HG02973 (cell line): ENCODE measurements at regions not wholly inside any gene's neighbourhood (a gene's known extent, or its start where the extent isn't known, plus 50 kb on each side); places are given as distances from the start of the nearest gene placed in this dataset.

Source experiments
- ATAC-seq: cut with Tn5 transposase; IDR thresholded peaks from one replicate; pipeline ENCODE4 v1.9.1; 2021; ENCODE audit warnings: moderate library complexity; ENCODE audit not compliant: unreplicated experiment

GRCh38 chr10:52679117-52679516, 93.5 kb downstream of the MBL2 start:
- ATAC-seq: no peak

DNA sequence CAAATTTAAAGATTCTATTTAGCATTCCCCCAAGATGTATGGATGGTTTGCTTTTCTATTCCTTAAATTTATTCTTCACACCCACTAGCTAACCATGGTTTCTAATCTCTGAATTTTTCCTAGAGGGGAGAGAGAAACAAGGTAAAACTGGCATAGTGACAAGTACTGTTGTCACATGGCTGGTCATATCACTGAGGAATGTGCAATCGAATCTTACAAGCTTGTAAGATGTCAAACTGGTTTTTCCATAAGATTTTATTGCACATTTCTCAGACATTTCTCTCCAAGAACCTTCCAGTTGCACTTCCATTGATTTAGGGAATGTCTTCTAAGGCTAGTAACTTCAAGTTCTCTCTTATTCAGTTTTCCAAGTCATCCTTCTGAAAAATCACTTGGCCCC, 89.8 kb downstream of the MBL2 start:
- ATAC-seq: no peak

DNA sequence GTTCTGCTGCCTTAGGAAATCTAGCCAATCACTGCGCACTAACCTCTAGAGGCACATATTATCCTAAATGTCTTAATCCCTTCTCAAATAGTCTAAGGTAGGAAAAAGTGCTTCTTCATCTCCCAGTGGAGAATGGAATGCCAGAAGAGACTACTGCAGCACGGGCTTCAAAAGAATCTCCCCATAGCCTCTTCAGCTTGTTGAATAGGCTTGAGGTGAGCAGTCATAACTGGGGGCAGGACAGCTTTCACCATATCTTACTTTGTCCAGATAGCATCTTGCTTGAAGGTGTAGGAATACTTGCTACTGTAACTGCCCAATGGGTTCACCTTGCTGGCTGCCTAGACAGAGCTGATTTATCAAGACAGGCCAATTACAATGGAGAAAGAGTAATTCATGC, 88.8 kb downstream of the MBL2 start:
- no peak for ATAC-seq

DNA sequence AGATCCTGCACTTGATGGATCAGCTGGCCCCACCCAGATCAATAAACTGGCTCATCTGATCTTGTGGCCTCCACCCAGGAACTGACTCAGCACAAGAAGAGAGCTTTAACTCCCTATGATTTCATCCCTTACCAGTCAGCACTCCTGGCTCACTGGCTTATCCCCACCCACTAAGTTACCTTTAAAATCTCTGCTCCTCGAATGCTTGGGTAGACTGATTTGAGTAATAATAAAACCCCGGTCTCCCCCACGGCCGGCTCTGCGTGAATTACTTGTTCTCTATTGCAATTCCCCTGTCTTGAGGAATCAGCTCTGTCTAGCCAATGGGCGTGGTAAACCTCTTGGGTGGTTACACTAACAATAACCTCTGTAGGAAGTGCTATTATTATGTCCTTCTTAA, 83.7 kb downstream of the MBL2 start:
- no peak for ATAC-seq

DNA sequence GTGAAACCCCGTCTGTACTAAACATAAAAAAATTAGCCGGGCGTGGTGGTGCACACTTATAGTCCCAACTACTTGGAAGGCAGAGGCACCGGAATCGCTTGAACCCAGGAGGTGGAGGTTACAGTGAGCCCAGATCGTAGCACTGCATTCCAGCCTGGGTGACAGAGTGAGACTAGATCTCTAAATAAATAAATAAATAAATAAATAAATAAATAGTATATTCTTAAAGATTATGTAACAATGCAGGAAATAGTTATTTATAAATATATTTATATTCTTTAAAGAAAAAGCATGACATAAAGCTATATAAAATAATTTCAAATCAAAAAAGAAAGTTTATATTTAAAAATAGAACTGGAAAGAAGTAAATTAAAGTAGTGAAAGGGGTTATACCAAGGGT, 76.4 kb downstream of the MBL2 start:
- no peak for ATAC-seq

- no peak for ATAC-seq
Observed at GRCh38 chr10:52701647-52702046, 70.9 kb downstream of the MBL2 start.

- ATAC-seq: no peak
Observed at GRCh38 chr10:52703451-52703850, 69.1 kb downstream of the MBL2 start.

DNA sequence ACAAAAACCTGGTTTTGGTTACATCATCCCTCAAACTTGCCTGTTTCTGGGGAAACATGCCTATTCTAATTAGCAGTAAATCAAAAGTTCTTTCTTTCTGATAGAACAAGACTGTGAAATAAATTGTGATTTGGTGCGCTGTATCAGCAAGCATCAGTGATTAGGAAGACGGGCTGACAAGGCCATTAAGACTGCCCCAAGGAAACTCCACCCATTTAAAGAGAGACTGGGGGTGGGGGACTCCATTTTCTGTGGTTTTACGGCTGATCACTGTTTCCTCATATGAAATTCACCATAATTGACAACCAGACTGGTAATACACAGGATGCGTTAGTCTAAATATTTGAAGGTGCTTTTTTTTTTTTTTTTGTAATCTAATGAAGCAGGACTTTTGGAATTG, 68.7 kb downstream of the MBL2 start:
- ATAC-seq: no peak

DNA sequence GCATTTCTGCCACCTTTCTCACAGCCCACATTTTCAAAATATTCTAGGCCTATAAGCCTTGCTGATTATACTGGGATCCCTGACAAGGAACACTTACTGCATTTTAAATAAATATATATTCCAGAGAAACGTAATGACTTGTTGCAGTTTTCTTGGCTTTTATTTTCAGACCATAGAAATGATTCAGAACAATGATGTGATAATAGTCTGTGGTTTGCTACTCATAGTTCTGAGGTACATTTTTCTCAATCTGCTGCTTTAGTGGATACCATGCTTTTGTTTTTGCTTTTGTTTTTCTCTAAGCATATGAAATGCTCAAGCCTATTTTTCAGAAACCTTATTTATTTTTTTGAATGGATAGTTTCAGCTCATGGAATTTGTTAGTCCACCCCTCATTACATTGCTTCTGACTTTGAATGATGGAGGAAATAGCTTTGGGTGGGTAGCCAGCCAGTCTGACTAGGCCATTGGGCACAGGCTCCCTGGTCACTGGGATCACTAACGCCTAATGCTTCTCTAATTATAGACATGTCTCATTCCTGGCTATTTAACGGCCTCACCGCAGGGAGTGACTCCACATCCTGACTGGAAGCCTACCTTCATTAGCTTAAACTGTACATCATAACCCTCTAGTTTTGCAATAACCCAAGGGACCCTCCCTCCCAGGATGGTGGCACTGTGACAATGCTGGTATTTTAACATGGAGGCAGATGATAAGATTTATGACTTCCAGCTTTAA, 66.1 kb downstream of the MBL2 start:
- ATAC-seq: no peak
